A673 (cell line): ENCODE measurements at regions not wholly inside any gene's neighbourhood (a gene's known extent, or its start where the extent isn't known, plus 50 kb on each side); places are given as distances from the start of the nearest gene placed in this dataset.

ENCODE experiments used
- BruUV-seq: library from RNA; stranded (reverse); fragments of 400-500 nt; replicated peaks from 2 replicates; lab custom pipeline; 2021; lab: Mats Ljungman, UMichigan
- CTCF ChIA-PET: fragments of 300-600 bp; sonication (Branson Sonifier 250); formaldehyde crosslinking; loops from one replicate; lab custom pipeline; 2022; ENCODE audit warnings: antibody characterized with exemption; lab: Charles Lee
- POLR2A ChIA-PET: fragments of 300-600 bp; sonication (Branson Sonifier 250); formaldehyde crosslinking; loops from one replicate; lab custom pipeline; 2022; ENCODE audit warnings: antibody characterized with exemption; ENCODE audit not compliant: low non-redundant PET; lab: Charles Lee
- DNase-seq: peaks from one replicate; pipeline ENCODE4 v3.0.0-alpha.2; 2015; ENCODE audit warnings: low spot score
- H3K27ac ChIP-seq: fragments of 200-600 bp; sonication (generic); 2 replicates; pipeline ENCODE4 v1.5.1; 2016; ENCODE audit warnings: mixed run types, low read depth, mild to moderate bottlenecking, mixed read lengths, antibody characterized with exemption, low read length; ENCODE audit not compliant: poor library complexity, severe bottlenecking
- H3K27me3 ChIP-seq: fragments of 200-600 bp; sonication (generic); replicated peaks from 2 replicates; pipeline ENCODE4 v1.6.1; 2017; ENCODE audit warnings: mixed run types, low read depth, mild to moderate bottlenecking, mixed read lengths, antibody characterized with exemption, low read length; ENCODE audit not compliant: insufficient read depth, poor library complexity
- H3K36me3 ChIP-seq: fragments of 200-600 bp; sonication (generic); 2 replicates; pipeline ENCODE4 v1.6.1; 2016; ENCODE audit warnings: mixed run types, mild to moderate bottlenecking, mixed read lengths, antibody characterized with exemption, low read length; ENCODE audit not compliant: insufficient read depth, poor library complexity, severe bottlenecking
- H3K4me1 ChIP-seq: fragments of 200-600 bp; sonication (generic); 2 replicates; pipeline ENCODE4 v1.6.1; 2017; ENCODE audit warnings: mixed run types, mild to moderate bottlenecking, mixed read lengths, antibody characterized with exemption, low read length; ENCODE audit not compliant: insufficient read depth, poor library complexity, severe bottlenecking
- H3K4me3 ChIP-seq: fragments of 200-600 bp; sonication (generic); 2 replicates; pipeline ENCODE4 v1.5.1; 2016; ENCODE audit warnings: low read depth, mixed run types, mild to moderate bottlenecking, mixed read lengths, low read length; ENCODE audit not compliant: poor library complexity, severe bottlenecking
- H3K9me3 ChIP-seq: fragments of 200-600 bp; sonication (generic); 2 replicates; pipeline ENCODE4 v1.6.1; 2016; ENCODE audit warnings: mixed run types, low read depth, mild to moderate bottlenecking, mixed read lengths, antibody characterized with exemption, low read length; ENCODE audit not compliant: poor library complexity, severe bottlenecking
- EZH2 ChIP-seq: fragments of 200-600 bp; sonication (generic); IDR thresholded peaks from 2 replicates; pipeline ENCODE4 v1.6.1; 2017; ENCODE audit warnings: borderline replicate concordance, low read depth, mild to moderate bottlenecking, mixed read lengths, antibody characterized with exemption, low read length; ENCODE audit not compliant: poor library complexity, severe bottlenecking
- intact Hi-C: fragments of 100-400 bp; cut with micrococcal nuclease; formaldehyde crosslinking; loops from one replicate; pipeline ENCODE4 v1.10.0; 2022; ENCODE audit not compliant: unreplicated experiment
- TF ChIP-seq, protein P1 (sequence below): fragments of 300-800, 200-600 bp; sonication (generic); conservative IDR thresholded peaks from 2 replicates; pipeline ENCODE4 v1.5.1; 2017; ENCODE audit warnings: low read depth, mild to moderate bottlenecking, antibody characterized with exemption, low read length, moderate library complexity, mixed read lengths

- no peak overlapping the region for H3K27ac ChIP-seq
- DNase-seq: no peak
- ChIA-PET CTCF (no interaction called here), POLR2A (no interaction called here)
- intact Hi-C loops: no loop called here
- peaks cover 3% of the 10 kb centered on the region for H3K9me3 ChIP-seq
- H3K4me3 ChIP-seq: no peak overlapping the region
- no TSS peak for BruUV-seq
- TF ChIP-seq EZH2: no peak
- TF ChIP-seq, protein P1, sequence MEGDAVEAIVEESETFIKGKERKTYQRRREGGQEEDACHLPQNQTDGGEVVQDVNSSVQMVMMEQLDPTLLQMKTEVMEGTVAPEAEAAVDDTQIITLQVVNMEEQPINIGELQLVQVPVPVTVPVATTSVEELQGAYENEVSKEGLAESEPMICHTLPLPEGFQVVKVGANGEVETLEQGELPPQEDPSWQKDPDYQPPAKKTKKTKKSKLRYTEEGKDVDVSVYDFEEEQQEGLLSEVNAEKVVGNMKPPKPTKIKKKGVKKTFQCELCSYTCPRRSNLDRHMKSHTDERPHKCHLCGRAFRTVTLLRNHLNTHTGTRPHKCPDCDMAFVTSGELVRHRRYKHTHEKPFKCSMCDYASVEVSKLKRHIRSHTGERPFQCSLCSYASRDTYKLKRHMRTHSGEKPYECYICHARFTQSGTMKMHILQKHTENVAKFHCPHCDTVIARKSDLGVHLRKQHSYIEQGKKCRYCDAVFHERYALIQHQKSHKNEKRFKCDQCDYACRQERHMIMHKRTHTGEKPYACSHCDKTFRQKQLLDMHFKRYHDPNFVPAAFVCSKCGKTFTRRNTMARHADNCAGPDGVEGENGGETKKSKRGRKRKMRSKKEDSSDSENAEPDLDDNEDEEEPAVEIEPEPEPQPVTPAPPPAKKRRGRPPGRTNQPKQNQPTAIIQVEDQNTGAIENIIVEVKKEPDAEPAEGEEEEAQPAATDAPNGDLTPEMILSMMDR: no peak
- no peaks in the 10 kb centered on the region for H3K27me3 ChIP-seq
- no peaks in the 10 kb centered on the region for H3K36me3 ChIP-seq
- H3K4me1 ChIP-seq: no peaks in the 10 kb centered on the region
Measured at GRCh38 chr17:27391427-27391826, 64.8 kb upstream of the KSR1 start.

DNA sequence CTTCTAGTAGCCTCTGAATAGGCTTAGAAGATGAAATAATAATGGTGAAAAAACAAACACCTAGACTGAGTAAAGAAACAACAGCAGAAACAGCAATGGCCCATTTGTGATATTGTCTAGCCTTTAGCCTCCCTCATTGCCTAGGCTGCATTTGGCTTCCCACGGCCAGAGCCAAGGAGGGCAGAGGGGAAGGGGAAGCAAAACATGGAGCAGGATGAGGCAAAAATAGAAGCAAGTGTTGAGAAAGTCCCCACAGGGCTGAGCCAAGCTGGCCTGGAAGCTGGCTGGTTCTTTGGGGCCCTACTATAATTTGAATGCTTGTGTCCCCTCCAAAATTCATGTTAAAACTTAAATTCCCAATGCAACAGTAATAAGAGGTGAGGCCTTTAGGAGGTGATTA is 60.2 kb upstream of the KSR1 start:
- Histone ChIP-seq H3K27me3 (no peaks in the 10 kb centered on the region), H3K9me3 (peaks cover 3% of the 10 kb centered on the region), H3K36me3 (no peaks in the 10 kb centered on the region), H3K4me3 (no peak overlapping the region), H3K27ac (no peak overlapping the region), H3K4me1 (no peaks in the 10 kb centered on the region)
- no peak for DNase-seq
- TF ChIP-seq EZH2: no peak
- TF ChIP-seq, protein P1: no peak
- ChIA-PET CTCF (no interaction called here), POLR2A (no interaction called here)
- no TSS peak for BruUV-seq
- intact Hi-C loops: no loop called here

DNA sequence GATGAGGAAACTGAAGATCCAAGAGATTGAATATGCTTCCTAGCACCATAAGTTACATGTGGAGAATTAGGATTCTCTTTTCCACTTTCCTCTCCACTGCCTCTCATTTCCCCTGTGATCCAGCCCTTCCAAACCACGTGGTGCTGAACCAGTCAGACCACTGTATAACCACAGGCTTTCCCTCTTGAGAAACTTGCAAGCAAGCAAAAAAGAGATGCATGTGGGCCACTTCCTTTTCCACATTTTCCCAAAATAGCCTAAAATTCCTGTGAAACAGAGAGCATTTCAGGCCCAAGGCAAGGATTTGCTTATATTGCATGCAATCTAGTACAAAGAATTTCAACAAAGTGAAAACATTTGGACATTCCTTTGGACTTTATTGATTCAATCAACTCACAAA is 59.3 kb upstream of the KSR1 start:
- Histone ChIP-seq H3K4me1 (no peaks in the 10 kb centered on the region), H3K9me3 (peaks cover 3% of the 10 kb centered on the region), H3K36me3 (no peaks in the 10 kb centered on the region), H3K4me3 (no peak overlapping the region), H3K27me3 (no peaks in the 10 kb centered on the region), H3K27ac (no peak overlapping the region)
- no TSS peak for BruUV-seq
- TF ChIP-seq, protein P1: no peak
- no peak for TF ChIP-seq EZH2
- POLR2A ChIA-PET: no interaction called here
- intact Hi-C loops: no loop called here
- CTCF ChIA-PET: no interaction called here
- no peak for DNase-seq
